Choroid plexus epithelial cell (primary cell): ENCODE measurements at regions not wholly inside any gene's neighbourhood (a gene's known extent, or its start where the extent isn't known, plus 50 kb on each side); places are given as distances from the start of the nearest gene placed in this dataset.
A peak's percentile ranks its signal among the peaks of the same experiment; 100 is the strongest.

Experiments used
- DNase-seq: peaks from one replicate; pipeline ENCODE4 v3.0.0-alpha.2; 2010; ENCODE audit warnings: low read depth
- H3K4me3 ChIP-seq: 2 replicates; pipeline ENCODE4 v1.5.1; 2011; ENCODE audit warnings: low read depth, mild to moderate bottlenecking, control low read depth, low read length, moderate library complexity
- CTCF ChIP-seq: conservative IDR thresholded peaks from 2 replicates; pipeline ENCODE4 v1.5.1; 2011; ENCODE audit warnings: low read depth, mild to moderate bottlenecking, control low read depth, inconsistent platforms, low read length, moderate library complexity

DNA sequence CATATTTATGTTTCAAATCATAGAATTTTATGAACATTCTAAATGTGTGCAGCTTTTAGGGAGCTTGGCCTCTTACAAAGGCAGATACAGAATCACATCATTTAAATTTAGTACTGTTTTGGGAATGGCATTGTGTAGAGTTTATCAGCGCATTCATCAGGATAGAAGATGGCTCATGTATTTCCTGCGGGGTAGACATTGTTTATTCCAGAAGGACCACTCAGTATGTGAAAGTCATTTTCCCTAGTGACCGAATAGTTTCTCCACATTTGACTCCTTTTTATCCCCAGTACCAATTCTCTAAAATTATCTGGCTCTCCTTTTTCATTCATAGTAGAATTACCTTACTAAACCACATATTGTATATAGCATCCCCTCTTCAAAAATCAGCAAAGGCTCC lies 981.9 kb upstream of the ADGRL4 start:
- peak; percentile 19 for DNase-seq
- no peak for TF ChIP-seq CTCF

DNA sequence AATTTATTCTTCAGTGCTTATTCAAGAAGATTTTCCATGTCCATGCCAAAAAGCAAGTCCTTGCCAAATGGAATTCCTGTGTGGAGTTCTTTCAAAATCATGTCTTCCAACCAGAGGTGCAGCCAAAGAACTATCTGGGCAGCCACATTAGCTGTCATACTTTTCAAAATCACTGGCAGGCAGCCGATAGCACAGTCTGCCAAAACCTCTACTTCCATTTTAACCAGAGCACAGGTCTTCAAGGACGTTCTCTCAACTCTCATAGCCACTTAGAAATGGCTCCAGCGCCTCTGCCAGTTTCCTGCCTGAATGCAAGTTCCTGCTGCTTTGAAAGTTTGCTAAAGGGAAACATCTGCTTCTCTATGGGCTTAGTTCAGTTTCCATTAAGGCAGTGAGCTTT lies 975.7 kb upstream of the ADGRL4 start:
- no peak overlapping the region for H3K4me3 ChIP-seq
- peak; percentile 34 for DNase-seq
- TF ChIP-seq CTCF = no peak

More for the DNA sequence above, 981.9 kb upstream of the ADGRL4 start:
- H3K4me3 ChIP-seq = no peak overlapping the region

- TF ChIP-seq CTCF = no peak
- no peak overlapping the region for H3K4me3 ChIP-seq
- DNase-seq = no peak
Measured at GRCh38 chr1:79981481-79981880, 975.0 kb upstream of the ADGRL4 start.

- TF ChIP-seq CTCF = no peak
- no peak for DNase-seq
- no peak overlapping the region for H3K4me3 ChIP-seq
Measured at GRCh38 chr1:79979346-79979745, 972.8 kb upstream of the ADGRL4 start.

GRCh38 chr1:79976287-79976686 lies 969.8 kb upstream of the ADGRL4 start:
- TF ChIP-seq CTCF = no peak
- DNase-seq = no peak
- no peak overlapping the region for H3K4me3 ChIP-seq

- DNase-seq = no peak
- no peak overlapping the region for H3K4me3 ChIP-seq
- TF ChIP-seq CTCF = no peak
Measured at GRCh38 chr1:79974659-79975058, 968.1 kb upstream of the ADGRL4 start.

- H3K4me3 ChIP-seq = no peak overlapping the region
- TF ChIP-seq CTCF = no peak
- DNase-seq = no peak
Measured at GRCh38 chr1:79969886-79970285, 963.4 kb upstream of the ADGRL4 start.
